HEK293 (cell line): ENCODE measurements at regions not wholly inside any gene's neighbourhood (a gene's known extent, or its start where the extent isn't known, plus 50 kb on each side); places are given as distances from the start of the nearest gene placed in this dataset.

Source experiments
- ATF2 ChIP-seq: fragments of 450-650 bp; formaldehyde crosslinking; IDR thresholded peaks from 2 replicates; pipeline ENCODE4 v1.5.1; 2016; ENCODE audit warnings: missing biosample characterization, missing genetic modification characterization, low read depth
- CTCF ChIP-seq: fragments of 450-650 bp; formaldehyde crosslinking; IDR thresholded peaks from 2 replicates; pipeline ENCODE4 v1.5.1; 2016; ENCODE audit warnings: missing biosample characterization, missing genetic modification characterization
- KLF16 ChIP-seq: fragments of 450-650 bp; formaldehyde crosslinking; IDR thresholded peaks from 2 replicates; pipeline ENCODE4 v1.5.1; 2017; ENCODE audit warnings: missing biosample characterization, missing genetic modification characterization
- KLF9 ChIP-seq: fragments of 450-650 bp; formaldehyde crosslinking; IDR thresholded peaks from 2 replicates; pipeline ENCODE4 v1.5.1; 2016; ENCODE audit warnings: missing biosample characterization, missing genetic modification characterization, low read depth
- PBX3 ChIP-seq: sonication (generic); formaldehyde crosslinking; IDR thresholded peaks from 2 replicates; pipeline ENCODE4 v1.8.1; 2022; ENCODE audit warnings: mild to moderate bottlenecking, moderate library complexity, missing genetic modification reagents
- PRDM2 ChIP-seq: fragments of 450-650 bp; formaldehyde crosslinking; IDR thresholded peaks from 2 replicates; pipeline ENCODE4 v1.5.1; 2016; ENCODE audit warnings: missing biosample characterization, missing genetic modification characterization, borderline replicate concordance
- ZBTB8A ChIP-seq: fragments of 450-650 bp; formaldehyde crosslinking; IDR thresholded peaks from 2 replicates; pipeline ENCODE4 v1.5.1; 2016; ENCODE audit warnings: missing biosample characterization, missing genetic modification characterization
- ZNF362 ChIP-seq: fragments of 450-650 bp; formaldehyde crosslinking; IDR thresholded peaks from 2 replicates; pipeline ENCODE4 v1.5.1; 2016; ENCODE audit warnings: missing biosample characterization, missing genetic modification characterization
- ZNF398 ChIP-seq: fragments of 450-650 bp; formaldehyde crosslinking; IDR thresholded peaks from 2 replicates; pipeline ENCODE4 v1.5.1; 2017; ENCODE audit warnings: missing biosample characterization, missing genetic modification characterization
- ZNF48 ChIP-seq: fragments of 450-650 bp; formaldehyde crosslinking; IDR thresholded peaks from 2 replicates; pipeline ENCODE4 v1.5.1; 2016; ENCODE audit warnings: missing biosample characterization, missing genetic modification characterization
- ZNF747 ChIP-seq: fragments of 450-650 bp; formaldehyde crosslinking; IDR thresholded peaks from 2 replicates; pipeline ENCODE4 v1.5.1; 2016; ENCODE audit warnings: missing biosample characterization, missing genetic modification characterization

GRCh38 chr17:5702951-5703510 lies 118.7 kb upstream of the NLRP1 start:
- TF ChIP-seq CTCF (tag by site-specific recombination) (no peak), ZNF48 (no peak), ATF2 (tag by site-specific recombination) (no peak), ZBTB8A (tag by site-specific recombination) (no peak), KLF9 (tag by site-specific recombination) (no peak), ZNF747 (no peak), PBX3 (no peak), PRDM2 (tag by site-specific recombination) (no peak), ZNF362 (tag by site-specific recombination) (no peak), ZNF398 (no peak), KLF16 (tag by site-specific recombination) (no peak)
